ENCODE measurements at regions not wholly inside any gene's neighbourhood (a gene's known extent, or its start where the extent isn't known, plus 50 kb on each side); places are given as distances from the start of the nearest gene placed in this dataset.
"Not testable (repeated sequence)": the region's sequence is repeated elsewhere in the genome, so short reads cannot be mapped to it uniquely, and the experiment has no call there.

DNA sequence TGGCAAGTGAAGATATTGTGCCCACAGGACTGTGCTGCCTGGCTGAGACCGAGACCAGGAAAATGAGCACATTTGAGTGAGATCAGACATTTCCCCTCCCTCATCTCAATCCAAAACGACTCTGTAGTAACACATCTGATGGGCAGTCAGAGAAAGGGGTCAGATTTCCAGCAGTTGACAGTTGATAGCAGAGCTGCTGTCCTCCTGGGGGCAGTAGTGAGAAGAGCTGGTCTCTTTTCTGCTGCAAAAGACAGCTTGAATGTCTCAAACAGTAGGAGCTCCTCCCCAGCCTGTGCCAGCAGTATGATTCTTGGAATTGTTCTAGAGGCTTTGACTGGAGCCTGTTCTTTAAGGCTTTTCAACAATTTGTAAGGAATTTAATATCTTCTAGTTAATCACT lies 1396.3 kb downstream of the RPIA start:
- not testable (repeated sequence) for DNase-seq

DNA sequence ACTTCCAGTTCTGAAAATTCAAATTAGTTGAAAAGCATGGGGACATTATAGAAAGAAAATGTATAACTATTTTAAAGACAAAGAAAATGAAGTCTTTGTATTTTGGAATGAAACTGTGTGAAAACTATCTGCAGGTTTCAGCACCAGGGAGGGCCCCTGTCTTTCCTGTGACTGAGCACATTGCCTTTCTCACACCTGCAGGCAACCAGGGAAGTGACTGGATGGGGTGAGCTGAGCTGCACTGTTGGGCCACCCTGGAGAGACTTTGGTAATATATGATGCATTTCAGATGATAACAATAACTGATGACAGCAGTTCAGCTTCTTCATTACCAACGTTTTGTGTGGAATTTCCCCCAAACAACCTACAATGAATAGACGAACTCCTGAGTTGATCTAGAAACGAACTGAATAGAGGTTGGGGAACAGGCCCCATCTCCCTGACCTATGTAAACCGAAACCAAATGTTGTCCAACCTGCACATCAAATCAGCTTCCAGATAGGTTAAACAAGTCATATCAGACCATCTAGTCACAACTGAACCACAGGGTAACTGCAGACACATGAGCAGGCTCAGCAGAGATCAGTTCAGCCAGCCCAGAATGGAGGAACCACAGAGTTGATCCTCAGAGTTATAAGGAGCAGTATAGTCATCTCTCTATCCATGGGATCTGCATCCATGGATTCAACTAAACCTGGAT lies 1402.2 kb downstream of the RPIA start:
- DNase-seq, result not testable (repeated sequence)

DNA sequence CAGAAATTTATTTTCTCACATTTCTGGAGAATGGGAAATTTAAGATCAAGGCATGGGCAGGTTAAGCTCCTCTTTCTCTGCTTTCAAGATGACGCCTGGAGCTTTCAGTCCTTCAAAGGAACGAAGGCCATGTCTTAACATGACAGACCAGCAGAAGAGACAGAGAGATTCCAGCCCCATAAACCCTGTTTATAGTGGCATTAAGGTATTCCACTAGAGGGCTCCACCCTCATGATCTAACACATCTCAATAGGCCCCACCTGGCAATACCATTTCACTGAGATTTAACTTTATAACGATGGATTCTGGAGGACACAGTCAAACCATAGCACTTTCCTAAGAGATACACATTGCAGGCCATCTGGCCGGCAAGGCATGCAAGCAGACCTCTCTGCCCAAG lies 1406.1 kb downstream of the RPIA start:
- DNase-seq, result not testable (repeated sequence)

DNA sequence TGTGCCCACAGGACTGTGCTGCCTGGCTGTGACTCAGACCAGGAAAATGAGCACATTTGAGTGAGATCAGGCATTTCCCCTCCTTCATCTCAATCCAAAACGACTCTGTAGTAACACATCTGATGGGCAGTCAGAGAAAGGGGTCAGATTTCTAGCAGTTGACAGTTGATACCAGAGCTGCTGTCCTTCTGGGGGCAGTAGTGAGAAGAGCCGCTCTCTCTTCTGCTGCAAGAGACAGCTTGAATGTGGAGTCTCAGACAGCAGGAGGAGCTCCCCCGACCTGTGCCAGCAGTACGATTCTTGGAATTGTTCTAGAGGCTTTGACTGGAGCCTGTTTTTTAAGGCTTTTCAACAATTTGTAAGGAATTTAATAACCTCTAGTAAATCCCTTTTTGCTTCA lies 1413.7 kb downstream of the RPIA start:
- DNase-seq, result not testable (repeated sequence)

DNA sequence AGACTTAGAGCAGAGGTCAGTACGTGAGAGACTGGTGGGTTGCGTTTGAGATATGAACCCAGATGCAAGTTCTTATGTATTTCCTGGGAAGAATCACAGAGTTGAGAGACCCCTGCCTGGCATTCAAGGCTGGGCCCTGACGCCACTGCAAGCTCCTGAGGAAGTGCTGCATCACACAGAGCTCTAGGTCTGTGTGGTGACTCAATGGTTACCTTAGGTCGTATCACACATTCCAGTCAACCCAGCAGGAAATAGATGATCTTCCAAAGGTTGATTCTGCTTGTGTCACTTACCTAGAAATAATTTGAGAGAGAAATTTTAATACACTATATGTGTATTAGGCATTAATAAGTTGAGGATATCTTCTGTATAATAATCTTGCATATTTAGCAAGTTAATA lies 1431.9 kb downstream of the RPIA start:
- DNase-seq, result not testable (repeated sequence)

DNA sequence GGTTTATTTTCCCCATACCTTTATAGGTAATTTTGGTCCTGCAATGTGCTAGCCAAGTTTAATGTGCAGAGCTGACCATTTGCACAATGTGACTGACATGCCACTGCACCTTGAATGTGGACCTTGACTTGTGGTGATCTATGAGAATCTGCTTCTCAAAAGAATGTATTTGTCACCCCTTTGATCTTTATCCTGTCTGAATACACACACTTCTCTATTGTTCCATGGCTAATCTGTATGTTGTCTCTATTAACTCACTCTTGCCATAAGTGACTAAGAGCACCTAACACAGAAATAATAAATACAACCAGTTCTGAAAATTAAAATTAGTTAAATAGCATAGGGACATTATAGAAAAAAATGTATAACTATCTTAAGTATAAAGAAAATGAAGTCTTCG lies 1447.6 kb downstream of the RPIA start:
- not testable (repeated sequence) for DNase-seq

DNA sequence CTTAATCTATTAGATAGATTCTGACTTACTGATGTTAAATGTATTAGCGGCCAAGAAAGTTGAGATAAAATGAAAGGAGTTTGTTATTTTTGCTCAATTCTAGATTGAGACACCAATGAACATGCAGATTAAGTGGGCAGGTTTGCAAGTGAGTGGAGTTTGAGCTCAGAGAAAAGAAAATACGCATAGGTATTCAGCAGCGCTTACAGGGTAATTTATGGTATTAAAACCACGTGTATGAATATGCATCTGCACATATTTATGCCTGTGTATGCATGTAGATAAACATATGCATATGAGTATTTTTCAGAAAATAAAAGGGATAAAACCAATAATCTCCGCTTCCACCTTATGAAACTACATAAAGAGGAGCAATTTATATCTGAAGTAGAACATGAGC lies 1450.1 kb downstream of the RPIA start:
- DNase-seq, result not testable (repeated sequence)

DNA sequence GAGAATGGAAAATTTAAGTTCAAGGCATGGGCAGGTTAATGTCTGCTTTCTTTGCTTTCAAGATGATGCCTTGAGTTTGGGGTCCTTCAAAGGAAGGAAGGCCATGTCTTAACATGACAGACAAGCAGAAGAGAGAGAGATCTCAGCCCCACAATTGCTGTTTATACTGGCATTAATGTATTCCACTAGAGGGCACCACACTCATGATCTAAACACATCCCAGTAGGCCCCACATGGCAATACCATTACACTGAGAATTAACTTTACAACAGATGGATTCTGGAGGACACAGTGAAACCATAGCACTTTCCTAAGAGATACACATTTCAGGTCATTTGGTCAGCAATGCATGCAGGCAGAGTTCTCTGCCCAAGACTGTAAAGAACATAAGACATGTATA lies 1460.3 kb downstream of the RPIA start:
- DNase-seq, result not testable (repeated sequence)

DNA sequence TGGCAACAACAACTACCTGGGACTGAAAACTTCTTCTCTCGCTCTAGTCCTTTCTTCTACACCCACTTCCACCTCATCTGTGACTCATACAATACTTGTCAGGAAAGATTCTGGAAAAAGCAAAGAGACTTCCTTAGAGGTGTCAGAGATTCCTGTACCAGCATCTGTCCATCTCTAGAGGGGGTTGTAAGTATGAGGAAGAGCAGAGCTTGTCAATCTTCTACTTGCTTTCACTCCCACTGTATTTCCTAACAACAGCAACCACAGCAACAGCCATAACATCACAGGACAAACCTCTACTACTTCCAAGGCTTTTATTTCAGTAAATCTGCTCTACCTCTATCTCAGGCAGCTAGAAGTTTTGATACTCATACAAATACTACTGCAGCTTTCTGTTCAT lies 1479.5 kb downstream of the RPIA start:
- DNase-seq, result not testable (repeated sequence)

DNA sequence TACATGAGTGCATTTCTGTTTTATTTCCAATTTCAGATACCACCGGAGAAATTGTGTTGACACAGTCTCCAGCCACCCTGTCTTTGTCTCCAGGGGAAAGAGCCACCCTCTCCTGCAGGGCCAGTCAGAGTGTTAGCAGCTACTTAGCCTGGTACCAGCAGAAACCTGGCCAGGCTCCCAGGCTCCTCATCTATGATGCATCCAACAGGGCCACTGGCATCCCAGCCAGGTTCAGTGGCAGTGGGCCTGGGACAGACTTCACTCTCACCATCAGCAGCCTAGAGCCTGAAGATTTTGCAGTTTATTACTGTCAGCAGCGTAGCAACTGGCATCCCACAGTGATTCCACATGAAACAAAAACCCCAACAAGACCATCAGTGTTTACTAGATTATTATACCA lies 1481.6 kb downstream of the RPIA start:
- DNase-seq, result not testable (repeated sequence)

DNA sequence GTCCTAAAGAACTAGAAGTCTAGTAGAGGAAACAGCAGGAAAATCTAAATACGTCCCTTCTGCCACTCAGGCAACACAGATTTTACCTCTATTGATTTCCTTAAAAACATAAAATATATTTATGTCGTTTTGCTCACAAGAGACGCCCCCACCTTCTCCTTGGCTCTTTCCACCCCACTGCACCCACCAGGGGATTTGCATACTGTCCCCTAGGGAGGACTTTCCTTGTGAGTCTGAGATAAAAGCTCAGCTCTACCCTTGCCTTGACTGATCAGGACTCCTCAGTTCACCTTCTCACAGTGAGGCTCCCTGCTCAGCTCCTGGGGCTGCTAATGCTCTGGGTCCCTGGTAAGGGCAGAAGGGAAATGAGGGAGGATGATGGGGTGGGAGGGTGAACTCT lies 1488.1 kb downstream of the RPIA start:
- not testable (repeated sequence) for DNase-seq

DNA sequence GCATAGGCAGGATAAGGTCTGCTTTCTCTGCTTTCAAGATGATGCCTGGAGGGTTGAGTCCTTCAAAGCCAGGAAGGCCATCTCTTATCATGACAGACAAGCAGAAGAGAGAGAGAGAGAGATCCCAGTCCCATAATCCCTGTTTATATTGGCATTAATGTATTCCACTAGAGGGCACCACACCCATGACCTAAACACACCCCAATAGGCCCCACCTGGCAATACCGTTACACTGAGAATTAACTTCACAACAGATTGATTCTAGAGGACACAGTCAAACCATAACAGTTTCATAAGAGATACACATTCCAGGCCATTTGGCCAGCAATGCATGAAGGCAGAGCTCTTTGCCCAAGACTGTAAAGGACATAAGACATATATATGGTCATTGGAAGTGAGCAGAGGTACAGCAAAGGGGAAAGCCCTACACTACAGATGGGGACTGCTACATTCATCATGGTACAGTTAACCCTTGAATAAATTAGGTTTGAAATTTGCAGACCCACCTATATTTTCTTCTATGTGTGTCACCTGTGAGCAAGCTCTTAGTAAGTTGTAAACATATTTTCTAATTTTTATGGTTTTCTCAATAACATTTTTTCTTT lies 1516.1 kb downstream of the RPIA start:
- no peak for DNase-seq

DNA sequence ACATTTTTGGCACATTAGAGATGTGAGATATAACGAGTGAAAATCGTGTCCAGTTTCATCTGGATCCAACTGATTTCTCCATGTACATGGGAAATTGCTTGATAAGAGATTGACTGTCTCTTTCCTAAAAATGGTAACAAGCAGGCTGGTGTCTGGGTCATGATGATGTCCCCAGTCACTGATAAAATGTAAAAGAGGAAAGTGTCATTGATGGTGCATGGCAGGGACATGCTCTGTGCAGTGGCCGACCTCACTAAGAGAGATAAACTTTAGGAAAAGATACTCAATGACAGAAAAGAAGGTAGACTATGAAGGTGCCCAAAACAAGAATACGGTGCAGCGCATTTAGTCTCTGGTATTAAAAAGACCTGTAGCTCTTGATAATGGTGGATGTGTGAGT lies 1517.5 kb downstream of the RPIA start:
- no peak for DNase-seq

DNA sequence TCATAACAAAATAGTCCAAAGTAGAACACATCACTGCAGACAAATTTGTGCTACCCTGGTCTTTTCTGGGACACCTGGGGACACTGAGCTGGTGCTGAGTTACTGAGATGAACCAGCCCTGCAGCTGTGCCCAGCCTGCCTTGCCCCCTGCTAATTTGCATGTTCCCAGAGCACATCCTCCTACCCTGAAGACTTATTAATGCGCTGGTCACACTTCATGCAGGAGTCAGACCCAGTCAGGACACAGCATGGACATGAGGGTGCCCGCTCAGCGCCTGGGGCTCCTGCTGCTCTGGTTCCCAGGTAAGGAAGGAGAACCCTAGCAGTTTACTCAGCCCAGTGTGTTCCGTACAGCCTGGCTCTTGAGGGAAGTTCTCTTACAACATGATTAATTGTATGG lies 1518.3 kb downstream of the RPIA start:
- DNase-seq, result no peak

DNA sequence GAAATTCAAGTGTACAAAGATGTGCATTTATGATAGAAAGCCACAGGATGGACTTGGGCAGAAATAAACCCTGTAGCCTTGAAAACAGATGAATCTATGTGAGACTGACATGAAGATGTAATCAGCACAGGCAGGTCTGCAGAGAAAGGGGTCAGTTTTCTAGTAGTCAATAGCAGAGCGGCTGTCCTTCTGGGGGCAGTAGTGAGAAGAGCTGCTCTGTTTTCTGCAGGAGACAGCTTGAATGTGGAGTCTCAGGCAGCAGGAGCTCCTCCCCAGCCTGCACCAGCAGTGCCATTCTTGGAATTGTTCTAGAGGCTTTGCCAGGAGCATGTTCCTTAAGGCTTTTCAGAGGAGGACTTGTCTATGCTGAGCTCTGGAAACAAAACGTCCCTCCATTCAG lies 1524.4 kb downstream of the RPIA start:
- not testable (repeated sequence) for DNase-seq

DNA sequence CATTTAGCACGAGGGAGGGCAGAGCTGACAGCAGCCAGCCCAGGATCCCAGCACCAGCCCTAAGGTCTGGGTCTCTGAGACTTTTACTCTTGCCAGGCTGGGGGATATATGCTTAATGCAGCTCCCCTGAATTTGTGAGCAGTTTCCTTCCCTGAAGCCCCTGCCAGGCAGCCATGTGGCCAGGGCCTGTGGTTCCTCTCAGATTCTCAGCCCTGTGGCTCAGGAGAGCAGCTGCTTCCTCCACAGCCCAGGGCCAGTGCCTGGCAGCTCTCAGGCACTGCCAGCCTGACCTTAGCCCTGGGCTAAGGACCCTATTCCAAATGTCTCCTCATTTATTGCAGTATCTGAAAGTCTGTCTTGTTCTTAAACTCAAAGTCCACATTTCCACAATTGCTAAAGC lies 1525.3 kb downstream of the RPIA start:
- not testable (repeated sequence) for DNase-seq

DNA sequence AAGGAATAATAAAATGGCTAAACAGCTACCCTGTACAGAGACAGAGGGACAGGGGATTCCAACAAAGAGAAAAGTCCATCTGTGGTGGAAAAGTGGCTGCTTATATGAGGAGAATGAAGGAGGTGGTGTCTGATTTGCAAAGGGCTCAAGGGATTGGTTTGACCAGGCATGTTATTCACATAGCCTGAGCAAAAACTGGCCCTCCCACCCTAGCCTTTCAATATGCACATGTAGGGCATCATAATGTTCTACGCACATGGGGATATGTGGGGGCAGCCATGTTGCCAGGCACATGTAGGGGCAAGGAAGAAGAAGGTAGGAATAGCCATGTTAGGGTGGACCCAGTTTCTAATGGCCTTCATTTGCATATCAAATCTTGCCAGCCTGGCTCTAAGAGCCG lies 1527.1 kb downstream of the RPIA start:
- not testable (repeated sequence) for DNase-seq

DNA sequence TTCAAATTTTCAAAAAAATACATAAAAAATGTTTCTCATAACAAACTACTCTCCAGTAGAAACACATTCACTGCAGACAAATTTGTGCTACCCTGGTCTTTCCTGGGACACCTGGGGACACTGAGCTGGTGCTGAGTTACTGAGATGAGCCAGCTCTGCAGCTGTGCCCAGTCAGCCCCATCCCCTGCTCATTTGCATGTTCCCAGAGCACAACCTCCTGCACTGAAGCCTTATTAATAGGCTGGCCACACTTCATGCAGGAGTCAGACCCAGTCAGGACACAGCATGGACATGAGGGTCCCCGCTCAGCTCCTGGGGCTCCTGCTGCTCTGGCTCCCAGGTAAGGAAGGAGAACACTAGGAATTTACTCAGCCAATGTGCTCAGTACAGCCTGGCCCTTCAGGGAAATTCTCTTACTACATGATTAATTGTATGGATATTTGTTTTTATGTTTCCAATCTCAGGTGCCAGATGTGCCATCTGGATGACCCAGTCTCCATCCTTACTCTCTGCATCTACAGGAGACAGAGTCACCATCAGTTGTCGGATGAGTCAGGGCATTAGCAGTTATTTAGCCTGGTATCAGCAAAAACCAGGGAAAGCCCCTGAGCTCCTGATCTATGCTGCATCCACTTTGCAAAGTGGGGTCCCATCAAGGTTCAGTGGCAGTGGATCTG lies 1529.3 kb downstream of the RPIA start:
- not testable (repeated sequence) for DNase-seq

DNA sequence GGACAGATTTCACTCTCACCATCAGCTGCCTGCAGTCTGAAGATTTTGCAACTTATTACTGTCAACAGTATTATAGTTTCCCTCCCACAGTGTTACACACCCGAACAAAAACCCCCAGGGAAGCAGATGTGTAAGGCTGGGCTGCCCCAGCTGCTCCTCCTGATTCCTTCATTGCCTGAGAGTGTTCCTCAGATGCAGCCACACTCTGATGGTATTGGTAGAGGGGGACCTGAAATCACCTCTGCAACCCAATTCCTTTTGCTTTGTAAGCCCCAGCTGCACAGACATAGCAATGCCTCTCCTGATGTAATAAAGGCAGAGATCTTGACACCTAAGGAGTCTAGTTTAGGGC lies 1529.8 kb downstream of the RPIA start:
- DNase-seq, result no peak

DNA sequence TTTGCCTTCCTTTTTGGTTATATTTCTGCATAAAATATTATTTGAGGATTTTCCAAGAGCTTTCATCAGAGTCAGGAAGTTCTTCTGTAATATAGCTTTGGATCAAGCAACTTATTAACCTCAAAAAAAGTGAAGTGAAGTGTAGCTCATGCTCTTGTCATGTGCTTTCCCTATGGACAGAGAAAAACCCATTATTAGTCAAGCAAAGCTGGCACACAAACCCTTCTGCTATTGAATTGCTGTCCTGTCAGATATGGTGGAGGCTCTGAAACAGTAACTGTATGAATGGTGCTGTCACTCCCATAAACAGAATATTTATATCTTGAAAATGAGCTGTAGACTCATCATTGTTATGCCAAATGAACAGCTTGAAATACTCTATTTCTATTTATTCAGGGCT lies 1533.3 kb downstream of the RPIA start:
- DNase-seq, result not testable (repeated sequence)

DNA sequence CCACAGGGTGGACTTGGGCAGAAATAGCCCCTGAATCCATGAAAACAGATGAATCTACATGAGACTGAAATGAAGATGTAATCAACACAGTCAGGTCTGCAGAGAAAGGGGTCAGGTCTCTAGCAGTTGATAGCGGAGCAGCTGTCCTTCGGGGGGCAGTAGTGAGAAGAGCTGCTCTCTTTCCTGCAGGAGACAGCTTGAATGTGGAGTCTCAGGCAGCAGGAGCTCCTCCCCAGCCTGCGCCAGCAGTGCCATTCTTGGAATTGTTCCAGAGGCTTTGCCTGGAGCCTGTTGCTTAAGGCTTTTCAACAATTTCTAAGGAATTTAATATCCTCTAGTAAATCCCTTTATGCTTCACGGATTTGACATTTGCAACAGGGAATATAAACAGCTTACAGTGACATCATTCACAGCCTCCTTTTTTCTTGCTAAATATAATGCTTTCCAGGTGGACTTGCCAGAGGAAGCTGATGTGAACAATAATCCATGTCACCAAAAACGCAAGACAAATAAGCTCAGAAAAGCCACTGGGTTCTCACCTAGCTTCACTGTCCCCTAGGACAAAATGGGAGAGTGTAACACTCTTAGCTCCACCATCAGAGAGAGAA lies 1535.1 kb downstream of the RPIA start:
- DNase-seq, result not testable (repeated sequence)

DNA sequence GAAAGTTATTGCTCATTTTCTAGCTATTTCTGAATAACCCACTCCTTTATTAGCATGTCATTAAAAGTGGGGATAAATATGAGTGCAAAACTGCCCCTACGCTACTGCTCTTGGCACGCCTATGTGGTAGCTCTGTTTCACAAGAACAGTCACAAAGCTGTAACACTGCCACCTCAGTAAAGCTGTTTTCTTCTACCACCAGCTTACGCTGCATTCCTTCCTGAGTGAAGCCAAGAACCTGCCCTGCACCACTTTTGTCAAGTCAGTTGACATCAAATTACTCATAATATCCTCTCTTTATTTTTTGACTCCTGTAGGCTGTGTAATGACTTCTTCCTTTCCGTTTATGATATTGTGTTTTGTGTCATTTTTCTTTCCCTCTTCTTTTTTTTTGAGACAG lies 1539.7 kb downstream of the RPIA start:
- DNase-seq, result not testable (repeated sequence)

DNA sequence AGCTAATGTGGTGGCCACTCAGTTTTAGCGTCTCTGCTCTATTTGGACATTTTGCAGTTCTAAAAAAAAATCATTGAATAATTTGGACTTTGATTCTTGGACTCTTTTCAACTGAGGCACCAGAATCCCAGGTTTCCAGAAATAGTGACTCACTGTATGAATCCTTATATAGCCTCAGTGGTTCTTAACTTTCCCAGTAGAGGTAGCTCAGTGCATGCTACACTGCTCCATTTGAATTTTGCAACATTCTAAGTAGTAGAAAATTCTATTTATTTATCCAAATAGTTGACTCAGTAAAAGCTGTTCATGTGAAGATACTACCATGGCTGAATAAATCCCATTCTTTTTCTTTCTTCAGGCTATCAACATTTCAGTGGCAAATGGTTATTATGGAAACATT lies 1544.0 kb downstream of the RPIA start:
- not testable (repeated sequence) for DNase-seq

DNA sequence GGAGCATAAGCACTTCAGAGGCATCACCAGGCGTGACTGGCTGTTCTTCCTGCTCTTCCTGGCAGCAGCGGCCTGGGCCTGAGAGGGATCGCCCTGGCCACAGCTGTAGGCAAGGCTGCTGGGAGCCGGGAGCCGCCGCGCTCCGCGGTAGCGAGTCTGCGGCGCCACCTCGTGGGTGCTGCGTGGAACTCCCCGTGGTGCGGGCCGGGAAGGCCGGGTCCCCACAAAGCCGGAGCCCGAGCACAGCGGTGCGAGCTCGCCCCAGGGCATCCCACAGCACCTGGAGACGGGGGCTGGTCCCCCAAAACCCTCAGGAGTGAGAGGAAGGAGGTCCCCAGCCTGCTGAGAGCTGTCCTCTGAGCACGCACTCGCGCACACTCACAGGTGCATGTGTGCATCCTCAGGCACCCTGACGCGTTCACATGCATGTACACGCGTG lies 1546.5 kb downstream of the RPIA start:
- DNase-seq, result not testable (repeated sequence)
